ENCODE measurements at regions not wholly inside any gene's neighbourhood (a gene's known extent, or its start where the extent isn't known, plus 50 kb on each side); places are given as distances from the start of the nearest gene placed in this dataset.

DNA sequence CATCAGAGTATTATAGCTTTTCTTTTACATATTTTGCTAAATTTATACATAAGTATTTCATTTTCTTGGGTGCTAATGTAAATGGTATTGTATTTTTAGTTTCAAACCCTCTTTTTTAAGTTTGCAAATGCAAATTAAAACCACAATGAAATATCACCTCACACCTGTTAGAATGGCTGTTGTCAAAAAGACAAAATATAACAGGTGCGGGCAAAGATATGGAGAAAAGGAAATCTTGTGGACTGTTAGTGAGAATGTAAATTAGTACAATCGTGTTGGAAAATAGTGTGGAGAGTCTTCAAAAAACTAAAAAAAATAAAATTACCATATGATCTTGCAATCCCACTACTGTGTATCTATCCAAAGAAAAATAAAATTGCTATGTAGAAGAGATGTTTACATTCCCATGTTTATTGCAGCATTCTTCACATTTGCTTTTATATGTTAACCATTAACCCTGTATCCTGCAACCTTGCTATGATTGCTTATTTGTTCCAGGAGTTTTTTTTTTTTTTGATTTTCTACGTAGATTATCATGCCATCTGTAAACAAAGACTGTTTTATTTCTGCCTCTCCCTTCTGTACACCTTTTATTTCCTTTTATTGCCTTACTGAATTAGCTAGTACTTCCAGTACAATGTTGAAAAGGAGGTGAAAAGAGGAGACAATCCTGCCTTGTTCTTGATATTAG is 405.4 kb upstream of the MIS18BP1 start:
- TF ChIP-seq, protein P1, sequence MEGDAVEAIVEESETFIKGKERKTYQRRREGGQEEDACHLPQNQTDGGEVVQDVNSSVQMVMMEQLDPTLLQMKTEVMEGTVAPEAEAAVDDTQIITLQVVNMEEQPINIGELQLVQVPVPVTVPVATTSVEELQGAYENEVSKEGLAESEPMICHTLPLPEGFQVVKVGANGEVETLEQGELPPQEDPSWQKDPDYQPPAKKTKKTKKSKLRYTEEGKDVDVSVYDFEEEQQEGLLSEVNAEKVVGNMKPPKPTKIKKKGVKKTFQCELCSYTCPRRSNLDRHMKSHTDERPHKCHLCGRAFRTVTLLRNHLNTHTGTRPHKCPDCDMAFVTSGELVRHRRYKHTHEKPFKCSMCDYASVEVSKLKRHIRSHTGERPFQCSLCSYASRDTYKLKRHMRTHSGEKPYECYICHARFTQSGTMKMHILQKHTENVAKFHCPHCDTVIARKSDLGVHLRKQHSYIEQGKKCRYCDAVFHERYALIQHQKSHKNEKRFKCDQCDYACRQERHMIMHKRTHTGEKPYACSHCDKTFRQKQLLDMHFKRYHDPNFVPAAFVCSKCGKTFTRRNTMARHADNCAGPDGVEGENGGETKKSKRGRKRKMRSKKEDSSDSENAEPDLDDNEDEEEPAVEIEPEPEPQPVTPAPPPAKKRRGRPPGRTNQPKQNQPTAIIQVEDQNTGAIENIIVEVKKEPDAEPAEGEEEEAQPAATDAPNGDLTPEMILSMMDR (IDR thresholded peaks at IDR 0.05; ENCODE audit: insufficient read depth, low read depth, low read length) = no peak
- TF ChIP-seq EZH2 (IDR thresholded peaks at IDR 0.05; ENCODE audit: insufficient read depth, low read length) = no peak
